ENCODE measurements at regions not wholly inside any gene's neighbourhood (a gene's known extent, or its start where the extent isn't known, plus 50 kb on each side); places are given as distances from the start of the nearest gene placed in this dataset.

- no peaks in the 10 kb centered on the region for H3K36me3 ChIP-seq (ENCODE audit: insufficient read depth, low read length)
- Mint-ChIP-seq H3K27ac (no peak overlapping the region), H3K4me3 (no peak overlapping the region), H3K4me1 (no peaks in the 10 kb centered on the region), H3K9me3 (peaks cover 0 to 6% (median 2%) of the 10 kb centered on the region in 8 donors), H3K27me3 (no peaks in the 10 kb centered on the region), H3K36me3 (no peaks in the 10 kb centered on the region)
- no peaks in the 10 kb centered on the region for H3K27me3 ChIP-seq (ENCODE audit: insufficient read depth, low read length)
- CTCF ChIA-PET (ENCODE audit: partially characterized antibody), result no interaction called here
- no peak for DNase-seq
- no peaks in the 10 kb centered on the region for H3K9me3 ChIP-seq (ENCODE audit: control insufficient read depth in 1 of 2, low read length in 2 of 2)
- intact Hi-C loops (cut with micrococcal nuclease), result no loop called here
- H3K4me3 ChIP-seq (ENCODE audit: low read length in 2 of 2), result no peak overlapping the region
- no peaks in the 10 kb centered on the region for H3K4me1 ChIP-seq (ENCODE audit: insufficient read depth, low read length)
- H3K27ac ChIP-seq (ENCODE audit: low read depth, low read length), result no peak overlapping the region
- POLR2A ChIA-PET (ENCODE audit: partially characterized antibody), result no interaction called here
Measured at GRCh38 chr18:65411061-65411460, 339.8 kb upstream of the CDH7 start.

- Mint-ChIP-seq H3K27me3 (no peaks in the 10 kb centered on the region), H3K9me3 (peaks cover 0 to 11% (median under 1%) of the 10 kb centered on the region in 8 donors), H3K36me3 (no peaks in the 10 kb centered on the region), H3K27ac (no peak overlapping the region), H3K4me1 (no peaks in the 10 kb centered on the region), H3K4me3 (no peak overlapping the region)
- ChIA-PET POLR2A (ENCODE audit: partially characterized antibody) (no interaction called here), CTCF (ENCODE audit: partially characterized antibody) (no interaction called here)
- no peaks in the 10 kb centered on the region for H3K27me3 ChIP-seq (ENCODE audit: insufficient read depth, low read length)
- H3K9me3 ChIP-seq (ENCODE audit: control insufficient read depth in 1 of 2, low read length in 2 of 2), result no peaks in the 10 kb centered on the region
- no peaks in the 10 kb centered on the region for H3K36me3 ChIP-seq (ENCODE audit: insufficient read depth, low read length)
- no peak overlapping the region for H3K4me3 ChIP-seq (ENCODE audit: low read length in 2 of 2)
- no peaks in the 10 kb centered on the region for H3K4me1 ChIP-seq (ENCODE audit: insufficient read depth, low read length)
- intact Hi-C loops (cut with micrococcal nuclease), result no loop called here
- DNase-seq, result no peak
- no peak overlapping the region for H3K27ac ChIP-seq (ENCODE audit: low read depth, low read length)
Measured at GRCh38 chr18:65409261-65409660, 341.6 kb upstream of the CDH7 start.

GRCh38 chr18:65403534-65403933, 347.3 kb upstream of the CDH7 start:
- Histone ChIP-seq H3K9me3 (ENCODE audit: control insufficient read depth in 1 of 2, low read length in 2 of 2) (no peaks in the 10 kb centered on the region), H3K36me3 (ENCODE audit: insufficient read depth, low read length) (no peaks in the 10 kb centered on the region), H3K27me3 (ENCODE audit: insufficient read depth, low read length) (no peaks in the 10 kb centered on the region), H3K27ac (ENCODE audit: low read depth, low read length) (no peak overlapping the region), H3K4me3 (ENCODE audit: low read length in 2 of 2) (no peak overlapping the region), H3K4me1 (ENCODE audit: insufficient read depth, low read length) (no peaks in the 10 kb centered on the region)
- POLR2A ChIA-PET (ENCODE audit: partially characterized antibody), result no interaction called here
- Mint-ChIP-seq H3K36me3 (no peaks in the 10 kb centered on the region), H3K4me3 (no peak overlapping the region), H3K4me1 (no peaks in the 10 kb centered on the region), H3K27me3 (no peaks in the 10 kb centered on the region), H3K27ac (no peak overlapping the region), H3K9me3 (peaks cover 0 to 21% (median 3%) of the 10 kb centered on the region in 8 donors)
- DNase-seq, result no peak
- intact Hi-C loops (cut with micrococcal nuclease), result no loop called here
- CTCF ChIA-PET (ENCODE audit: partially characterized antibody), result no interaction called here

- no peaks in the 10 kb centered on the region for H3K4me1 Mint-ChIP-seq
- no peaks in the 10 kb centered on the region for H3K27me3 Mint-ChIP-seq
- DNase-seq, result no peak
- Histone ChIP-seq H3K4me3 (ENCODE audit: low read length in 2 of 2) (no peak overlapping the region), H3K27ac (ENCODE audit: low read depth, low read length) (no peak overlapping the region), H3K4me1 (ENCODE audit: insufficient read depth, low read length) (no peaks in the 10 kb centered on the region), H3K9me3 (ENCODE audit: control insufficient read depth in 1 of 2, low read length in 2 of 2) (no peaks in the 10 kb centered on the region), H3K27me3 (ENCODE audit: insufficient read depth, low read length) (no peaks in the 10 kb centered on the region), H3K36me3 (ENCODE audit: insufficient read depth, low read length) (no peaks in the 10 kb centered on the region)
- no peaks in the 10 kb centered on the region for H3K36me3 Mint-ChIP-seq
- ChIA-PET CTCF (ENCODE audit: partially characterized antibody) (interaction anchor here (1.2 kb wide), 1 partner anchor 9 kb away, joined by 4 read pairs; no protein-coding TSS in a partner anchor), POLR2A (ENCODE audit: partially characterized antibody) (no interaction called here)
- peaks cover 0 to 10% (median 3%) of the 10 kb centered on the region in 8 donors for H3K9me3 Mint-ChIP-seq
- intact Hi-C loops (cut with micrococcal nuclease), result no loop called here
- no peak overlapping the region for H3K27ac Mint-ChIP-seq
- H3K4me3 Mint-ChIP-seq, result no peak overlapping the region
Measured at GRCh38 chr18:65399091-65399490, 351.7 kb upstream of the CDH7 start.

- Histone ChIP-seq H3K4me1 (ENCODE audit: insufficient read depth, low read length) (no peaks in the 10 kb centered on the region), H3K9me3 (ENCODE audit: control insufficient read depth in 1 of 2, low read length in 2 of 2) (no peaks in the 10 kb centered on the region), H3K36me3 (ENCODE audit: insufficient read depth, low read length) (no peaks in the 10 kb centered on the region), H3K27ac (ENCODE audit: low read depth, low read length) (no peak overlapping the region), H3K4me3 (ENCODE audit: low read length in 2 of 2) (no peak overlapping the region), H3K27me3 (ENCODE audit: insufficient read depth, low read length) (no peaks in the 10 kb centered on the region)
- H3K27ac Mint-ChIP-seq, result no peak overlapping the region
- ChIA-PET POLR2A (ENCODE audit: partially characterized antibody) (no interaction called here), CTCF (ENCODE audit: partially characterized antibody) (interaction anchor here (0.7 kb wide), 1 partner anchor 10 kb away, joined by 3 read pairs; no protein-coding TSS in a partner anchor)
- intact Hi-C loops (cut with micrococcal nuclease), result no loop called here
- H3K4me3 Mint-ChIP-seq, result no peak overlapping the region
- H3K4me1 Mint-ChIP-seq, result no peaks in the 10 kb centered on the region
- no peaks in the 10 kb centered on the region for H3K36me3 Mint-ChIP-seq
- no peaks in the 10 kb centered on the region for H3K27me3 Mint-ChIP-seq
- DNase-seq, result no peak
- H3K9me3 Mint-ChIP-seq, result peaks cover 0 to 8% (median 3%) of the 10 kb centered on the region in 8 donors
Measured at GRCh38 chr18:65398347-65399075, 352.3 kb upstream of the CDH7 start.

- intact Hi-C loops (cut with micrococcal nuclease), result no loop called here
- no peaks in the 10 kb centered on the region for H3K27me3 ChIP-seq (ENCODE audit: insufficient read depth, low read length)
- no peaks in the 10 kb centered on the region for H3K9me3 ChIP-seq (ENCODE audit: control insufficient read depth in 1 of 2, low read length in 2 of 2)
- H3K27me3 Mint-ChIP-seq, result no peaks in the 10 kb centered on the region
- no peak overlapping the region for H3K27ac ChIP-seq (ENCODE audit: low read depth, low read length)
- no peaks in the 10 kb centered on the region for H3K4me1 ChIP-seq (ENCODE audit: insufficient read depth, low read length)
- H3K36me3 ChIP-seq (ENCODE audit: insufficient read depth, low read length), result no peaks in the 10 kb centered on the region
- no peak overlapping the region for H3K4me3 Mint-ChIP-seq
- no peak overlapping the region for H3K4me3 ChIP-seq (ENCODE audit: low read length in 2 of 2)
- no peak overlapping the region for H3K27ac Mint-ChIP-seq
- no peaks in the 10 kb centered on the region for H3K36me3 Mint-ChIP-seq
- DNase-seq, result no peak
- H3K9me3 Mint-ChIP-seq, result peaks cover under 1 to 27% (median 11%) of the 10 kb centered on the region in 8 donors
- POLR2A ChIA-PET (ENCODE audit: partially characterized antibody), result no interaction called here
- no peaks in the 10 kb centered on the region for H3K4me1 Mint-ChIP-seq
- CTCF ChIA-PET (ENCODE audit: partially characterized antibody), result no interaction called here
Measured at GRCh38 chr18:65380986-65381385, 369.8 kb upstream of the CDH7 start.

GRCh38 chr18:65380571-65380970, 370.2 kb upstream of the CDH7 start:
- ChIA-PET CTCF (ENCODE audit: partially characterized antibody) (no interaction called here), POLR2A (ENCODE audit: partially characterized antibody) (no interaction called here)
- intact Hi-C loops (cut with micrococcal nuclease), result no loop called here
- Mint-ChIP-seq H3K4me3 (no peak overlapping the region), H3K27ac (no peak overlapping the region), H3K4me1 (no peaks in the 10 kb centered on the region), H3K9me3 (peaks cover 1 to 27% (median 10%) of the 10 kb centered on the region in 8 donors), H3K27me3 (no peaks in the 10 kb centered on the region), H3K36me3 (no peaks in the 10 kb centered on the region)
- DNase-seq, result no peak
- no peaks in the 10 kb centered on the region for H3K9me3 ChIP-seq (ENCODE audit: control insufficient read depth in 1 of 2, low read length in 2 of 2)
- H3K4me1 ChIP-seq (ENCODE audit: insufficient read depth, low read length), result no peaks in the 10 kb centered on the region
- no peak overlapping the region for H3K4me3 ChIP-seq (ENCODE audit: low read length in 2 of 2)
- H3K27ac ChIP-seq (ENCODE audit: low read depth, low read length), result no peak overlapping the region
- no peaks in the 10 kb centered on the region for H3K27me3 ChIP-seq (ENCODE audit: insufficient read depth, low read length)
- no peaks in the 10 kb centered on the region for H3K36me3 ChIP-seq (ENCODE audit: insufficient read depth, low read length)
